SK-N-SH (cell line): ENCODE measurements at regions not wholly inside any gene's neighbourhood (a gene's known extent, or its start where the extent isn't known, plus 50 kb on each side); places are given as distances from the start of the nearest gene placed in this dataset.

Experiments
- CTCF ChIA-PET: fragments of 300-600, 350-600 bp; formaldehyde crosslinking; extraction: SDS; loops from one replicate; lab custom pipeline; 2021; lab: Yijun Ruan, JAX
- POLR2A ChIA-PET: fragments of 350-600 bp; sonication (Branson Sonifier 250); formaldehyde crosslinking; extraction: SDS; loops from one replicate; lab custom pipeline; 2020; ENCODE audit warnings: antibody characterized with exemption, inconsistent platforms; lab: Yijun Ruan, JAX
- DNase-seq: peaks from one replicate; pipeline ENCODE4 v3.0.0; 2012
- H2AFZ ChIP-seq: fragments of 200-600 bp; sonication (generic); 2 replicates; pipeline ENCODE4 v1.8.1; 2016; ENCODE audit warnings: antibody characterized with exemption, mild to moderate bottlenecking, low read depth
- H3F3A ChIP-seq: fragments of 200-600 bp; sonication (generic); replicated peaks from 2 replicates; pipeline ENCODE3; 2016; ENCODE audit warnings: antibody characterized with exemption, mild to moderate bottlenecking; ENCODE audit not compliant: insufficient read depth
- H3K27ac ChIP-seq, 2 experiments: fragments of 200-500 bp in 1 of 2; fragments of 200-600 bp in 1 of 2; sonication (Bioruptor generic) in 1 of 2; sonication (generic), shearing (Covaris generic) in 1 of 2; 2 replicates each; pipeline versions ENCODE4 v1.5.1 to v1.6.1; 2014 to 2016; ENCODE audit warnings: low read depth in 2 of 2, inconsistent platforms in 1 of 2, low read length in 1 of 2, mild to moderate bottlenecking in 1 of 2, mixed read lengths in 1 of 2
- H3K27me3 ChIP-seq: fragments of 200-600 bp; sonication (generic), shearing (Covaris generic); 2 replicates; pipeline ENCODE4 v1.6.1; 2016; ENCODE audit warnings: mixed run types; ENCODE audit not compliant: insufficient read depth
- H3K36me3 ChIP-seq, 2 experiments: fragments of 200-500 bp in 1 of 2; fragments of 200-600 bp in 1 of 2; sonication (Bioruptor generic) in 1 of 2; sonication (generic) in 1 of 2; replicated peaks in 1 of 2; 2 replicates each; pipeline versions ENCODE3 to v1.5.1; 2014 to 2016; ENCODE audit warnings: low read length in 1 of 2, mild to moderate bottlenecking in 1 of 2; ENCODE audit not compliant: insufficient read depth in 2 of 2, control insufficient read depth in 1 of 2
- H3K4me1 ChIP-seq, 2 experiments: fragments of 200-500 bp in 1 of 2; fragments of 200-600 bp in 1 of 2; sonication (Bioruptor generic) in 1 of 2; sonication (generic), shearing (Covaris generic) in 1 of 2; 2 replicates each; pipeline versions ENCODE4 v1.5.1 to v1.6.1; 2014 to 2016; ENCODE audit warnings: low read depth in 1 of 2, low read length in 1 of 2, mixed run types in 1 of 2; ENCODE audit not compliant: insufficient read depth in 2 of 2, control insufficient read depth in 1 of 2
- H3K4me2 ChIP-seq: fragments of 200-600 bp; sonication (generic), shearing (Covaris generic); 2 replicates; pipeline ENCODE4 v1.6.1; 2017; ENCODE audit warnings: mixed run types
- H3K4me3 ChIP-seq, 2 experiments: fragments of 200-500 bp in 1 of 2; fragments of 200-600 bp in 1 of 2; sonication (Bioruptor generic) in 1 of 2; sonication (generic), shearing (Covaris generic) in 1 of 2; 2 replicates each; pipeline versions ENCODE4 v1.5.1 to v1.8.1; 2014 to 2016; ENCODE audit warnings: low read depth in 2 of 2, inconsistent platforms in 1 of 2, low read length in 1 of 2, mild to moderate bottlenecking in 1 of 2, mixed read lengths in 1 of 2, moderate library complexity in 1 of 2
- H3K79me2 ChIP-seq: fragments of 200-600 bp; sonication (generic); 2 replicates; pipeline ENCODE4 v1.8.1; 2017; ENCODE audit warnings: mild to moderate bottlenecking; ENCODE audit not compliant: insufficient read depth
- H3K9ac ChIP-seq: fragments of 200-600 bp; sonication (generic); 2 replicates; pipeline ENCODE4 v1.6.1; 2017; ENCODE audit warnings: mixed run types
- H3K9me2 ChIP-seq: fragments of 200-600 bp; sonication (generic); 2 replicates; pipeline ENCODE4 v1.6.1; 2017; ENCODE audit warnings: mixed run types
- H3K9me3 ChIP-seq: fragments of 200-600 bp; sonication (generic); 2 replicates; pipeline ENCODE4 v1.6.1; 2017; ENCODE audit warnings: mixed run types, mild to moderate bottlenecking, moderate library complexity
- H4K20me1 ChIP-seq: fragments of 200-600 bp; sonication (generic); 2 replicates; pipeline ENCODE4 v1.6.1; 2017; ENCODE audit warnings: mild to moderate bottlenecking, mixed run types; ENCODE audit not compliant: insufficient read depth
- EP300 ChIP-seq, 2 experiments: IDR thresholded peaks; 2 replicates each; pipeline versions ENCODE4 v1.4.0 to v1.6.1; 2012; ENCODE audit warnings: borderline replicate concordance in 1 of 2, low read depth in 1 of 2, low read length in 1 of 2
- EZH2phosphoT487 ChIP-seq: fragments of 200-600 bp; sonication (generic); IDR thresholded peaks from 2 replicates; pipeline ENCODE4 v1.6.1; 2017; ENCODE audit warnings: low read depth, mixed run types, mild to moderate bottlenecking, antibody characterized with exemption, moderate library complexity, borderline replicate concordance
- FOSL2 ChIP-seq: IDR thresholded peaks from 2 replicates; pipeline ENCODE4 v1.4.0; 2012; ENCODE audit warnings: low read depth, mild to moderate bottlenecking, moderate library complexity, borderline replicate concordance
- FOXJ3 ChIP-seq: sonication (generic); formaldehyde crosslinking; IDR thresholded peaks from 2 replicates; pipeline ENCODE4 v1.5.1; 2020; ENCODE audit warnings: mild to moderate bottlenecking, missing genetic modification reagents
- RCOR1 ChIP-seq: fragments of 150-350 bp; IDR thresholded peaks from 2 replicates; pipeline ENCODE4 v1.6.1; 2017; ENCODE audit warnings: antibody characterized with exemption, low read length
- WGBS: methylation state at CpG from one replicate; pipeline ENCODE4 v1.1.6; 2017; ENCODE audit warnings: low lambda C conversion rate; 5-methylcytosine and 5-hydroxymethylcytosine counted together
- TF ChIP-seq, protein P1 (sequence below): IDR thresholded peaks from 2 replicates; pipeline ENCODE4; 2012
- TF ChIP-seq, protein P2 (sequence below): fragments of 200-600 bp; sonication (generic); IDR thresholded peaks from 2 replicates; pipeline ENCODE4 v1.6.1; 2017; ENCODE audit warnings: antibody characterized with exemption, mild to moderate bottlenecking, moderate library complexity
- TF ChIP-seq, protein P3 (sequence below): IDR thresholded peaks from 2 replicates; pipeline ENCODE4 v1.4.0; 2012; ENCODE audit warnings: low read depth, borderline replicate concordance
- TF ChIP-seq, protein P4 (sequence below): fragments of 150-350 bp; IDR thresholded peaks from 2 replicates; pipeline ENCODE4 v1.6.1; 2017; ENCODE audit warnings: antibody characterized with exemption, low read length, low read depth, borderline replicate concordance

DNA sequence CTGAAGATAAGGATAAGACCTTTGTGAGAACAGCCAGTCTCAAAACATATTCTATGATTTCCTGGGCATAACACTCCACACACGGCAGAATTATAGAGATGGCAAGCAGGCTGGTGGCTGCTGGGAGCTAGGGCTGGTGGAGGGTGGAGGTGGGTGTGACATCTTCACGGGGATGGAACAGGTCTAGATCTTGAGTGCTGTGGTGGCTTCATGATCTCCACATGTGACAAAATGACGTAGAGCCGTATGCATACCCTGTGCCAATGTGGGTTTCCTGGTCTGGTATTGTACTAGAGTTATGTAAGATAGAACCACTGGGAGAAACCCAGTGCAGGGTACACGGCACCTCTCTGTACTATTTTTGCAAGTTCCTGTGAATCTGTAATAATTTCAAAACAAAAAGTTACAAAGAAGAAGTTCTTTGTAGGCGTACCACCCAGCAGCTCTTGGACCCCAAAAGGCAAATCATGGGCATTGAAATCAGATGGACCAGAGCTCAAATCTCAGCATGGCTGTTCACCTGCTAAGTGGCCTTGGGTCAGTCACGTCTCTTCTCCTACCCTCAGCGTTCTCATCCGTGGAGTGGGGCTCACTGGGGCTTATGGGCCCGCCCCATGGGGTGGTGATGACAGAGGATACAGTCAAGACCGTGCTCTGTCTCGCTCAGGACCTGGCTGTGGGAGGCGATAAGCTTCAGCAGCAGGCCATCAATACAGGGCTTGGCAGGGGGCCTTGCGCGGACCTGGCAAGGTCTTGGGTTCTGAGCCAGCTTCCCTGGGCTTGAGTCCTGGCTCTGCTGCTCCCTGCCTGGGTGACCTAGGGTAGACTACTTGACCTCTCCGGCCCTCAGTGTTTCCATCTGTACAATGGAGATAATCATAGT is 74.7 kb upstream of the UNC5A start:
- no peaks in the 10 kb centered on the region; the same call in 1 of the 2 replicates for H3K27me3 ChIP-seq
- H3K4me1 ChIP-seq: peaks cover 0 to 42% of the 10 kb centered on the region in 2 experiments; a peak in 2 of 4 replicates
- TF ChIP-seq FOSL2: no peak
- TF ChIP-seq, protein P1, sequence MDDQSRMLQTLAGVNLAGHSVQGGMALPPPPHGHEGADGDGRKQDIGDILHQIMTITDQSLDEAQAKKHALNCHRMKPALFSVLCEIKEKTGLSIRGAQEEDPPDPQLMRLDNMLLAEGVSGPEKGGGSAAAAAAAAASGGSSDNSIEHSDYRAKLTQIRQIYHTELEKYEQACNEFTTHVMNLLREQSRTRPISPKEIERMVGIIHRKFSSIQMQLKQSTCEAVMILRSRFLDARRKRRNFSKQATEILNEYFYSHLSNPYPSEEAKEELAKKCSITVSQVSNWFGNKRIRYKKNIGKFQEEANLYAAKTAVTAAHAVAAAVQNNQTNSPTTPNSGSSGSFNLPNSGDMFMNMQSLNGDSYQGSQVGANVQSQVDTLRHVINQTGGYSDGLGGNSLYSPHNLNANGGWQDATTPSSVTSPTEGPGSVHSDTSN: no peak
- TF ChIP-seq FOXJ3 (CRISPR knock-in tag): no peak
- TF ChIP-seq, protein P2, sequence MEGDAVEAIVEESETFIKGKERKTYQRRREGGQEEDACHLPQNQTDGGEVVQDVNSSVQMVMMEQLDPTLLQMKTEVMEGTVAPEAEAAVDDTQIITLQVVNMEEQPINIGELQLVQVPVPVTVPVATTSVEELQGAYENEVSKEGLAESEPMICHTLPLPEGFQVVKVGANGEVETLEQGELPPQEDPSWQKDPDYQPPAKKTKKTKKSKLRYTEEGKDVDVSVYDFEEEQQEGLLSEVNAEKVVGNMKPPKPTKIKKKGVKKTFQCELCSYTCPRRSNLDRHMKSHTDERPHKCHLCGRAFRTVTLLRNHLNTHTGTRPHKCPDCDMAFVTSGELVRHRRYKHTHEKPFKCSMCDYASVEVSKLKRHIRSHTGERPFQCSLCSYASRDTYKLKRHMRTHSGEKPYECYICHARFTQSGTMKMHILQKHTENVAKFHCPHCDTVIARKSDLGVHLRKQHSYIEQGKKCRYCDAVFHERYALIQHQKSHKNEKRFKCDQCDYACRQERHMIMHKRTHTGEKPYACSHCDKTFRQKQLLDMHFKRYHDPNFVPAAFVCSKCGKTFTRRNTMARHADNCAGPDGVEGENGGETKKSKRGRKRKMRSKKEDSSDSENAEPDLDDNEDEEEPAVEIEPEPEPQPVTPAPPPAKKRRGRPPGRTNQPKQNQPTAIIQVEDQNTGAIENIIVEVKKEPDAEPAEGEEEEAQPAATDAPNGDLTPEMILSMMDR: no peak
- no peak for TF ChIP-seq EZH2phosphoT487
- no peak for TF ChIP-seq RCOR1
- TF ChIP-seq, protein P3, sequence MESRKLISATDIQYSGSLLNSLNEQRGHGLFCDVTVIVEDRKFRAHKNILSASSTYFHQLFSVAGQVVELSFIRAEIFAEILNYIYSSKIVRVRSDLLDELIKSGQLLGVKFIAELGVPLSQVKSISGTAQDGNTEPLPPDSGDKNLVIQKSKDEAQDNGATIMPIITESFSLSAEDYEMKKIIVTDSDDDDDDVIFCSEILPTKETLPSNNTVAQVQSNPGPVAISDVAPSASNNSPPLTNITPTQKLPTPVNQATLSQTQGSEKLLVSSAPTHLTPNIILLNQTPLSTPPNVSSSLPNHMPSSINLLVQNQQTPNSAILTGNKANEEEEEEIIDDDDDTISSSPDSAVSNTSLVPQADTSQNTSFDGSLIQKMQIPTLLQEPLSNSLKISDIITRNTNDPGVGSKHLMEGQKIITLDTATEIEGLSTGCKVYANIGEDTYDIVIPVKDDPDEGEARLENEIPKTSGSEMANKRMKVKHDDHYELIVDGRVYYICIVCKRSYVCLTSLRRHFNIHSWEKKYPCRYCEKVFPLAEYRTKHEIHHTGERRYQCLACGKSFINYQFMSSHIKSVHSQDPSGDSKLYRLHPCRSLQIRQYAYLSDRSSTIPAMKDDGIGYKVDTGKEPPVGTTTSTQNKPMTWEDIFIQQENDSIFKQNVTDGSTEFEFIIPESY: no peak
- TF ChIP-seq, protein P4, sequence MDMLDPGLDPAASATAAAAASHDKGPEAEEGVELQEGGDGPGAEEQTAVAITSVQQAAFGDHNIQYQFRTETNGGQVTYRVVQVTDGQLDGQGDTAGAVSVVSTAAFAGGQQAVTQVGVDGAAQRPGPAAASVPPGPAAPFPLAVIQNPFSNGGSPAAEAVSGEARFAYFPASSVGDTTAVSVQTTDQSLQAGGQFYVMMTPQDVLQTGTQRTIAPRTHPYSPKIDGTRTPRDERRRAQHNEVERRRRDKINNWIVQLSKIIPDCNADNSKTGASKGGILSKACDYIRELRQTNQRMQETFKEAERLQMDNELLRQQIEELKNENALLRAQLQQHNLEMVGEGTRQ: no peak
- no peak for TF ChIP-seq EP300 (IDR thresholded peaks at IDR 0.05; ENCODE audit: borderline replicate concordance in 1 of 2, low read depth in 1 of 2, low read length in 1 of 2)
- no peaks in the 10 kb centered on the region for H3K79me2 ChIP-seq
- no peak overlapping the region for H3K4me3 ChIP-seq
- H3F3A ChIP-seq: no peaks in the 10 kb centered on the region
- ChIA-PET CTCF (interaction anchor here (0.8 to 4.3 kb wide), 5 partner anchors 11 to 78 kb away, joined by 3 to 24 read pairs (median 5); no protein-coding TSS in a partner anchor), POLR2A (no interaction called here)
- no peaks in the 10 kb centered on the region for H3K9me2 ChIP-seq
- H3K27ac ChIP-seq: no peak overlapping the region
- no peak overlapping the region for H2AFZ ChIP-seq
- 51% methylated on average over 8 of the region's 16 CpGs for WGBS
- H3K9ac ChIP-seq: no peak overlapping the region
- peak; percentile 16 for DNase-seq
- H3K4me2 ChIP-seq: no peak overlapping the region
- no peaks in the 10 kb centered on the region for H3K36me3 ChIP-seq
- H4K20me1 ChIP-seq: no peaks in the 10 kb centered on the region
- no peaks in the 10 kb centered on the region for H3K9me3 ChIP-seq
